ENCODE measurements at regions not wholly inside any gene's neighbourhood (a gene's known extent, or its start where the extent isn't known, plus 50 kb on each side); places are given as distances from the start of the nearest gene placed in this dataset.

GRCh38 chr3:177444696-177445095 is 247.4 kb upstream of the TBL1XR1 start:
- TF ChIP-seq CTCF (IDR thresholded peaks at IDR 0.05; ENCODE audit: low read depth, low read length, missing input control) (no peak), GABPA (IDR thresholded peaks at IDR 0.05 in 1 of 2, conservative IDR thresholded peaks at IDR 0.05 in 1 of 2) (no peak), REST (IDR thresholded peaks at IDR 0.05) (no peak), ATF3 (IDR thresholded peaks at IDR 0.05) (no peak), RAD21 (IDR thresholded peaks at IDR 0.05) (no peak), JUND (IDR thresholded peaks at IDR 0.05) (no peak), HNF4A (conservative IDR thresholded peaks at IDR 0.05) (no peak), SP1 (IDR thresholded peaks at IDR 0.05) (no peak), YY1 (IDR thresholded peaks at IDR 0.05) (no peak), RXRA (IDR thresholded peaks at IDR 0.05) (no peak), ZBTB33 (IDR thresholded peaks at IDR 0.05) (no peak), TAF1 (conservative IDR thresholded peaks at IDR 0.05) (no peak), MAX (IDR thresholded peaks at IDR 0.05) (no peak)
